Vagina (tissue), 2 donors: ENCODE measurements at regions not wholly inside any gene's neighbourhood (a gene's known extent, or its start where the extent isn't known, plus 50 kb on each side); places are given as distances from the start of the nearest gene placed in this dataset.

Source experiments
- DNase-seq, 2 donors: peaks; one replicate each; pipeline ENCODE4 v3.0.0-alpha.2; 2017; ENCODE audit errors: extremely low spot score in 2 of 2
- H3K27ac ChIP-seq: fragments of 200-600 bp; sonication (generic); one replicate; pipeline ENCODE4 v1.5.1; 2019
- H3K27me3 ChIP-seq: fragments of 200-600 bp; sonication (generic); one replicate; pipeline ENCODE4 v1.5.1; 2019
- H3K36me3 ChIP-seq, 2 donors: fragments of 200-600 bp; sonication (generic); one replicate each; pipeline ENCODE4 v1.5.1; 2017 to 2019
- H3K4me1 ChIP-seq: fragments of 200-600 bp; sonication (generic); one replicate; pipeline ENCODE4 v1.5.1; 2019
- H3K4me3 ChIP-seq, 2 donors: fragments of 200-600 bp; sonication (generic); 1 replicate in 1 of 2; 2 replicates in 1 of 2; pipeline ENCODE4 v1.5.1; 2016 to 2019
- H3K9me3 ChIP-seq: fragments of 200-600 bp; sonication (generic); one replicate; pipeline ENCODE4 v1.5.1; 2019
- CTCF ChIP-seq, 3 experiments: fragments of 450-650 bp in 2 of 3; fragments of 200-600 bp in 1 of 3; sonication (generic) in 1 of 3; IDR thresholded peaks; one replicate each; pipeline ENCODE4 v1.5.1; 2017 to 2019; ENCODE audit warnings: antibody characterized with exemption in 3 of 3, mild to moderate bottlenecking in 2 of 3, moderate library complexity in 2 of 3
- POLR2A ChIP-seq, 2 donors: fragments of 450-650 bp; IDR thresholded peaks; one replicate each; pipeline ENCODE4 v1.6.1; 2017; ENCODE audit warnings: antibody characterized with exemption in 2 of 2, mild to moderate bottlenecking in 2 of 2, moderate library complexity in 2 of 2
- POLR2AphosphoS5 ChIP-seq, 2 donors: sonication (generic); formaldehyde crosslinking; IDR thresholded peaks; one replicate each; pipeline ENCODE4 v1.9.0; 2017; ENCODE audit warnings: antibody characterized with exemption in 2 of 2, mild to moderate bottlenecking in 2 of 2, low read depth in 1 of 2; ENCODE audit not compliant: insufficient read depth in 1 of 2
- intact Hi-C: fragments of 100-400 bp; cut with DNase I; formaldehyde crosslinking; loops from one replicate; pipeline ENCODE4 v1.15.1; 2023

GRCh38 chr3:17810759-17811158 lies 68.3 kb upstream of the TBC1D5 start:
- TF ChIP-seq POLR2AphosphoS5 (IDR thresholded peaks at IDR 0.05; ENCODE audit: insufficient read depth in 1 of 2, low read depth in 1 of 2) (no peak), POLR2A (IDR thresholded peaks at IDR 0.05) (no peak), CTCF (IDR thresholded peaks at IDR 0.05) (no peak)
- Histone ChIP-seq H3K4me1 (no peaks in the 10 kb centered on the region), H3K27me3 (no peaks in the 10 kb centered on the region), H3K27ac (no peak overlapping the region), H3K36me3 (no peaks in the 10 kb centered on the region), H3K9me3 (no peaks in the 10 kb centered on the region), H3K4me3 (no peak overlapping the region)
- intact Hi-C loops: no loop called here
- DNase-seq: no peak

GRCh38 chr3:17808994-17809393 lies 66.6 kb upstream of the TBC1D5 start:
- no peaks in the 10 kb centered on the region for H3K36me3 ChIP-seq
- H3K4me1 ChIP-seq: no peaks in the 10 kb centered on the region
- TF ChIP-seq POLR2AphosphoS5 (IDR thresholded peaks at IDR 0.05; ENCODE audit: insufficient read depth in 1 of 2, low read depth in 1 of 2): no peak
- TF ChIP-seq POLR2A (IDR thresholded peaks at IDR 0.05): no peak
- TF ChIP-seq CTCF (IDR thresholded peaks at IDR 0.05): no peak
- intact Hi-C loops: no loop called here
- no peak overlapping the region for H3K27ac ChIP-seq
- no peaks in the 10 kb centered on the region for H3K27me3 ChIP-seq
- H3K9me3 ChIP-seq: no peaks in the 10 kb centered on the region
- H3K4me3 ChIP-seq: no peak overlapping the region
- DNase-seq: no peak

- no peak for DNase-seq
- Histone ChIP-seq H3K36me3 (no peaks in the 10 kb centered on the region), H3K4me3 (no peak overlapping the region), H3K27me3 (no peaks in the 10 kb centered on the region), H3K27ac (no peak overlapping the region), H3K4me1 (no peaks in the 10 kb centered on the region), H3K9me3 (no peaks in the 10 kb centered on the region)
- no peak for TF ChIP-seq CTCF (IDR thresholded peaks at IDR 0.05)
- no peak for TF ChIP-seq POLR2A (IDR thresholded peaks at IDR 0.05)
- no peak for TF ChIP-seq POLR2AphosphoS5 (IDR thresholded peaks at IDR 0.05; ENCODE audit: insufficient read depth in 1 of 2, low read depth in 1 of 2)
- intact Hi-C loops: no loop called here
Measured at GRCh38 chr3:17806876-17807275, 64.4 kb upstream of the TBC1D5 start.

- Histone ChIP-seq H3K4me3 (no peak overlapping the region), H3K27me3 (no peaks in the 10 kb centered on the region), H3K4me1 (no peaks in the 10 kb centered on the region), H3K36me3 (no peaks in the 10 kb centered on the region), H3K9me3 (no peaks in the 10 kb centered on the region), H3K27ac (no peak overlapping the region)
- DNase-seq: no peak
- intact Hi-C loops: no loop called here
- TF ChIP-seq POLR2A (IDR thresholded peaks at IDR 0.05) (no peak), POLR2AphosphoS5 (IDR thresholded peaks at IDR 0.05; ENCODE audit: insufficient read depth in 1 of 2, low read depth in 1 of 2) (no peak), CTCF (IDR thresholded peaks at IDR 0.05) (no peak)
Measured at GRCh38 chr3:17806201-17806600, 63.8 kb upstream of the TBC1D5 start.

DNA sequence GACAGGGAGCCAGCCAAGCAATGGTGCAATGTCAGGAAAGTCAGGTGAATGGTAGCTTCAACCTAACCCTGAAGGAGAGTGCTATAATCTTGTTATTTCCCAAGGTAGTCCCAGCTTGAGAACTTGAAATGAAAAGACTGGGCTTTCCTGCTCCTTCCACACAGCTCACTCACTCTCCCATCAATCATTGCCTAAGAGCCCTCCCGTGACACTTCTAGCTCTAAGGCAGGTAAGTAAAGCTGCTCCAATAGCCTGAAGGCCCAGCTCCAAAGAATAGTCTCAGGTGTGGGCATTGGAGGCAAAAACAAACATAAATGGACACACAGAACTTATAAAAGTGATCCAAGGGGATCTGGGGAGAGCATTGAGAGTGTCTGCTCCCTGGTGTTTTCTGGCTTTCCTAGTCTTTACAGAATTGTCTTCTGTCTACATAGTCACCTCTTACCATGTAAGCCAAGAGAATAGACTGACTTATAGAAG lies 63.1 kb upstream of the TBC1D5 start:
- H3K36me3 ChIP-seq: no peaks in the 10 kb centered on the region
- H3K27me3 ChIP-seq: no peaks in the 10 kb centered on the region
- no peaks in the 10 kb centered on the region for H3K4me1 ChIP-seq
- H3K4me3 ChIP-seq: no peak overlapping the region
- TF ChIP-seq POLR2A (IDR thresholded peaks at IDR 0.05) (no peak), CTCF (IDR thresholded peaks at IDR 0.05) (no peak), POLR2AphosphoS5 (IDR thresholded peaks at IDR 0.05; ENCODE audit: insufficient read depth in 1 of 2, low read depth in 1 of 2) (no peak)
- H3K9me3 ChIP-seq: no peaks in the 10 kb centered on the region
- no peak overlapping the region for H3K27ac ChIP-seq
- intact Hi-C loops: no loop called here
- no peak for DNase-seq
